K562 (cell line): ENCODE measurements at regions not wholly inside any gene's neighbourhood (a gene's known extent, or its start where the extent isn't known, plus 50 kb on each side); places are given as distances from the start of the nearest gene placed in this dataset.

ENCODE experiments used
- ATF4 ChIP-seq: fragments of 450-650 bp; formaldehyde crosslinking; IDR thresholded peaks from 2 replicates; pipeline ENCODE4 v1.4.0; 2022; ENCODE audit warnings: mild to moderate bottlenecking, moderate library complexity
- E2F4 ChIP-seq: sonication (generic); formaldehyde crosslinking; IDR thresholded peaks from 2 replicates; pipeline ENCODE4 v1.8.0; 2022; ENCODE audit warnings: mild to moderate bottlenecking, low read depth, missing genetic modification reagents
- SIRT6 ChIP-seq: IDR thresholded peaks from one replicate; pipeline ENCODE4 v1.6.1; 2012; ENCODE audit warnings: low read depth, mild to moderate bottlenecking, control low read depth, inconsistent platforms, low read length, moderate library complexity
- TCF7 ChIP-seq: sonication (generic); IDR thresholded peaks from 2 replicates; pipeline ENCODE4 v1.6.1; 2016; ENCODE audit warnings: antibody characterized with exemption, borderline replicate concordance

- TF ChIP-seq E2F4 (CRISPR knock-in tag) (no peak), TCF7 (no peak), ATF4 (CRISPR knock-in tag) (no peak), SIRT6 (no peak)
These were observed 123.3 kb upstream of the LUZP2 start for GRCh38 chr11:24373516-24373915.
